Lung (tissue), 11 donors: ENCODE measurements at regions not wholly inside any gene's neighbourhood (a gene's known extent, or its start where the extent isn't known, plus 50 kb on each side); places are given as distances from the start of the nearest gene placed in this dataset.

Experiments
- ATAC-seq: fragments of 200-7000 bp; cut with Tn5 transposase; one replicate; pipeline ENCODE4 v1.9.1; 2020; ENCODE audit warnings: moderate number of reproducible peaks; ENCODE audit not compliant: insufficient read depth, low FRiP score
- DNase-seq, 3 donors: peaks; one replicate each; pipeline ENCODE4 v3.0.0-alpha.2; 2013 to 2017
- H3K27ac ChIP-seq, 2 donors: one replicate each; pipeline ENCODE4 v1.5.1; 2013; ENCODE audit warnings: mild to moderate bottlenecking in 2 of 2, moderate library complexity in 2 of 2, control low read depth in 1 of 2, inconsistent platforms in 1 of 2, low read depth in 1 of 2, low read length in 1 of 2
- H3K27me3 ChIP-seq, 3 donors: one replicate each; pipeline ENCODE4 v1.5.1; 2013; ENCODE audit warnings: low read length in 2 of 3; ENCODE audit not compliant: control insufficient read depth in 3 of 3, insufficient read depth in 3 of 3
- H3K36me3 ChIP-seq, 4 donors: one replicate each; pipeline ENCODE4 v1.5.1; 2013; ENCODE audit warnings: low read length in 4 of 4, mild to moderate bottlenecking in 1 of 4, moderate library complexity in 1 of 4; ENCODE audit not compliant: control insufficient read depth in 4 of 4, insufficient read depth in 4 of 4
- H3K4me1 ChIP-seq, 5 donors: one replicate each; pipeline ENCODE4 v1.5.1; 2013; ENCODE audit warnings: low read length in 5 of 5, mild to moderate bottlenecking in 2 of 5, moderate library complexity in 1 of 5; ENCODE audit not compliant: control insufficient read depth in 5 of 5, insufficient read depth in 5 of 5
- H3K4me3 ChIP-seq: one replicate; pipeline ENCODE4 v1.5.1; 2013; ENCODE audit warnings: mild to moderate bottlenecking, control low read depth, moderate library complexity
- H3K9ac ChIP-seq, 2 donors: one replicate each; pipeline ENCODE4 v1.5.1; 2013; ENCODE audit warnings: low read length in 2 of 2, control low read depth in 1 of 2; ENCODE audit not compliant: insufficient read depth in 1 of 2
- H3K9me3 ChIP-seq, 4 donors: one replicate each; pipeline ENCODE4 v1.5.1; 2013; ENCODE audit warnings: low read length in 3 of 4, mild to moderate bottlenecking in 1 of 4, moderate library complexity in 1 of 4; ENCODE audit not compliant: control insufficient read depth in 4 of 4, insufficient read depth in 3 of 4
- CTCF ChIP-seq: IDR thresholded peaks from 2 replicates; pipeline ENCODE4 v1.5.1; 2012; ENCODE audit warnings: mild to moderate bottlenecking; ENCODE audit errors: control extremely low read depth, extremely low read depth
- WGBS, 2 donors: extraction: QIAGEN DNeasy Blood & Tissue Kit; methylation state at CpG; one replicate each; pipeline ENCODE4 v1.1.7; 2013; 5-methylcytosine and 5-hydroxymethylcytosine counted together
- donor health status: control.
- donor health status: control.
- donor health status: Bipolar disorder and iron deficiency.
- donor health status: healthy.
- donor health status: DM: yes; HTN: yes; CAD: no.

GRCh38 chr12:112682586-112682985 lies 109.0 kb upstream of the RPH3A start:
- H3K27me3 ChIP-seq, result peaks cover 0 to 8% (median 0%) of the 10 kb centered on the region in 3 donors
- TF ChIP-seq CTCF, result no peak
- H3K36me3 ChIP-seq, result no peaks in the 10 kb centered on the region
- ATAC-seq, result no peak
- H3K9me3 ChIP-seq, result no peaks in the 10 kb centered on the region
- WGBS, 2 donors, result 69 to 87% methylated on average over 2 of the region's 2 CpGs
- H3K9ac ChIP-seq, result no peak overlapping the region
- no peak overlapping the region for H3K4me3 ChIP-seq
- no peaks in the 10 kb centered on the region for H3K4me1 ChIP-seq
- no peak overlapping the region for H3K27ac ChIP-seq
- no peak for DNase-seq

- no peaks in the 10 kb centered on the region for H3K36me3 ChIP-seq
- H3K27ac ChIP-seq, result no peak overlapping the region
- TF ChIP-seq CTCF, result no peak
- H3K27me3 ChIP-seq, result peaks cover 0 to 8% (median 0%) of the 10 kb centered on the region in 3 donors
- H3K4me3 ChIP-seq, result no peak overlapping the region
- 63 to 83% methylated on average over 2 of the region's 2 CpGs for WGBS, 2 donors
- H3K9me3 ChIP-seq, result no peaks in the 10 kb centered on the region
- H3K9ac ChIP-seq, result no peak overlapping the region
- ATAC-seq (no peak), DNase-seq (no peak)
- no peaks in the 10 kb centered on the region for H3K4me1 ChIP-seq
These were observed 106.8 kb upstream of the RPH3A start for GRCh38 chr12:112684742-112685141.

- TF ChIP-seq CTCF, result no peak
- 62 to 81% methylated on average over 2 of the region's 2 CpGs for WGBS, 2 donors
These were observed 106.2 kb upstream of the RPH3A start for GRCh38 chr12:112685321-112685720.

GRCh38 chr12:112686373-112686772 lies 105.2 kb upstream of the RPH3A start:
- no peak for TF ChIP-seq CTCF

More at GRCh38 chr12:112685321-112685720, 106.2 kb upstream of the RPH3A start:
- H3K27ac ChIP-seq, result no peak overlapping the region
- H3K4me3 ChIP-seq, result no peak overlapping the region
- H3K4me1 ChIP-seq, result no peaks in the 10 kb centered on the region
- no peak for ATAC-seq
- H3K36me3 ChIP-seq, result no peaks in the 10 kb centered on the region
- no peaks in the 10 kb centered on the region for H3K9me3 ChIP-seq
- H3K9ac ChIP-seq, result no peak overlapping the region
- H3K27me3 ChIP-seq, result peaks cover 0 to 8% (median 0%) of the 10 kb centered on the region in 3 donors
- DNase-seq, result no peak

More at GRCh38 chr12:112686373-112686772, 105.2 kb upstream of the RPH3A start:
- Histone ChIP-seq H3K27me3 (peaks cover 0 to 3% (median 0%) of the 10 kb centered on the region in 3 donors), H3K36me3 (no peaks in the 10 kb centered on the region), H3K9me3 (no peaks in the 10 kb centered on the region), H3K27ac (no peak overlapping the region), H3K9ac (no peak overlapping the region), H3K4me1 (no peaks in the 10 kb centered on the region), H3K4me3 (no peak overlapping the region)
- DNase-seq (no peak), ATAC-seq (no peak)
- WGBS, 2 donors, result 83% methylated on average over 2 of the region's 2 CpGs
